ENCODE measurements at regions not wholly inside any gene's neighbourhood (a gene's known extent, or its start where the extent isn't known, plus 50 kb on each side); places are given as distances from the start of the nearest gene placed in this dataset.
"Not testable (repeated sequence)": the region's sequence is repeated elsewhere in the genome, so short reads cannot be mapped to it uniquely, and the experiment has no call there.

DNA sequence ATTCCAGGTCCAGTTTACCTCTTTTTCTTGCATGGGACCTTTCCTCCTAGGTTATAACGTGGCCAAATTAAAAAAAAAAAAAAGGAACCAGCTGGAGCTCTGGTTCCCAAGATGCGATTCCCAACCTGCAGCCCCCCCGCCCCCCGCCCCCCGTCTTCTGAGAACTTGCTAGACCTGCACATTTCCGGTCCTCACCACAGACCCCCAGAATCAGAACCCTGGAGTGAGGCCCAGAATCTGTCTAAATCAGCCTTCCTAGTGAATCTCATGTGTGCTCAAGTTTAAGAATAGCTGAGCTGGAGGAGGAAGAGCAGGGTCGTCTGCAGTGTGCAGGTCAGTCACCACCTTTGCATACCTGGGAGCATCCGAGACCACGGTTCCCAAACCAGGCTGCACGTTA lies 144.2 kb downstream of the KLF6 start:
- H3K27me3 ChIP-seq (ENCODE audit: insufficient read depth, low read length) = no peaks in the 10 kb centered on the region
- H3K27ac ChIP-seq (ENCODE audit: low read depth, low read length) = no peak overlapping the region
- no peaks in the 10 kb centered on the region for H3K36me3 ChIP-seq (ENCODE audit: insufficient read depth, low read length)
- WGBS = 91% methylated on average over 10 of the region's 10 CpGs
- no peak overlapping the region for H3K9ac ChIP-seq (ENCODE audit: low read depth, low read length)
- no peak overlapping the region for H3K4me3 ChIP-seq (ENCODE audit: low read length)
- H3K9me3 ChIP-seq (ENCODE audit: insufficient read depth, low read depth, low read length) = no peaks in the 10 kb centered on the region
- no peaks in the 10 kb centered on the region for H3K4me1 ChIP-seq (ENCODE audit: insufficient read depth, low read length)

DNA sequence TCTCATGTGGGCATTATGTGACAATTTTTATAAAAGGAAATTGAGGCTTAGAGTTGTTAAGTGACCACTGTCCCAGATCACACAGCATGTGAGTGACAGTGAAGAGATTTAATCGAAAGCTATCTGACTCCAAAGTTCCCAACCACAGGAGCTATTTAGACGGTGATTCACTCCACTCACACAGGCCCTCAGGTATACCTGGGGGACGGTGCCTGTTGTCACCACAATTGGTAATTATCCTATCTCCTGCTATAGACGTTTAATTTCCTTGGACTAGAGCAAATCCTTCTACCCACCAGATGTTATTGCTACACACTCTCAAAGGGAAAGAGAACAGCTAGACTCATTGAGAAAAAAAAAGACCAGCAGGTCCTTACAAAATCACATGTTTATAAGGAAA lies 145.5 kb downstream of the KLF6 start:
- Histone ChIP-seq H3K36me3 (ENCODE audit: insufficient read depth, low read length) (no peaks in the 10 kb centered on the region), H3K4me1 (ENCODE audit: insufficient read depth, low read length) (no peaks in the 10 kb centered on the region), H3K9ac (ENCODE audit: low read depth, low read length) (no peak overlapping the region), H3K27me3 (ENCODE audit: insufficient read depth, low read length) (no peaks in the 10 kb centered on the region), H3K4me3 (ENCODE audit: low read length) (no peak overlapping the region), H3K27ac (ENCODE audit: low read depth, low read length) (no peak overlapping the region), H3K9me3 (ENCODE audit: insufficient read depth, low read depth, low read length) (no peaks in the 10 kb centered on the region)
- WGBS = 86% methylated on average over 4 of the region's 4 CpGs

GRCh38 chr10:3636356-3637181 lies 148.4 kb downstream of the KLF6 start:
- Histone ChIP-seq H3K27me3 (ENCODE audit: insufficient read depth, low read length) (no peaks in the 10 kb centered on the region), H3K4me1 (ENCODE audit: insufficient read depth, low read length) (no peaks in the 10 kb centered on the region), H3K4me3 (ENCODE audit: low read length) (no peak overlapping the region), H3K36me3 (ENCODE audit: insufficient read depth, low read length) (no peaks in the 10 kb centered on the region), H3K9me3 (ENCODE audit: insufficient read depth, low read depth, low read length) (no peaks in the 10 kb centered on the region), H3K27ac (ENCODE audit: low read depth, low read length) (no peak overlapping the region), H3K9ac (ENCODE audit: low read depth, low read length) (no peak overlapping the region)
- 95% methylated on average over 29 of the region's 29 CpGs for WGBS

DNA sequence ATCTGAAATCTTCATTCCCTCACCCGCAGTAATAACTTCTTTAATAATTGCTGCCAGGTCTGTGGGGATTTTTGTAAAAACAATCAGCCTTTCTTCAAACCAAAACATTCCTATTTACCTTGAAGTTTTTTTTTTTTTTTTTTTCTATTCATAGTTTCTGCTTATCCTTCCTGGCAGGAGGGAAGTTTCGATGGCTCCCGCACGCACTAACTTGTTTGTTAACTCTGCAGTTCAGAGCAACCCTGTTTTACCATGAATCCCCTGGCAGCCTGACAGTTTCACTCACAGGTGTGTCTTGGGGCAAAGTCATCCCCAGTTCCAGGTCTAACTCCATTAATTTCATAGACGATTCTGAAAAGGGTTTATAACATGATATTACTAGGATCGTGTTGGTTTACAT lies 149.3 kb downstream of the KLF6 start:
- Histone ChIP-seq H3K36me3 (ENCODE audit: insufficient read depth, low read length) (no peaks in the 10 kb centered on the region), H3K4me1 (ENCODE audit: insufficient read depth, low read length) (no peaks in the 10 kb centered on the region), H3K27ac (ENCODE audit: low read depth, low read length) (no peak overlapping the region), H3K4me3 (ENCODE audit: low read length) (no peak overlapping the region), H3K9me3 (ENCODE audit: insufficient read depth, low read depth, low read length) (no peaks in the 10 kb centered on the region), H3K27me3 (ENCODE audit: insufficient read depth, low read length) (no peaks in the 10 kb centered on the region), H3K9ac (ENCODE audit: low read depth, low read length) (no peak overlapping the region)
- 90% methylated on average over 6 of the region's 6 CpGs for WGBS

GRCh38 chr10:3635211-3635671 lies 149.8 kb downstream of the KLF6 start:
- Histone ChIP-seq H3K27ac (ENCODE audit: low read depth, low read length) (no peak overlapping the region), H3K9ac (ENCODE audit: low read depth, low read length) (no peak overlapping the region), H3K4me1 (ENCODE audit: insufficient read depth, low read length) (no peaks in the 10 kb centered on the region), H3K4me3 (ENCODE audit: low read length) (no peak overlapping the region), H3K27me3 (ENCODE audit: insufficient read depth, low read length) (no peaks in the 10 kb centered on the region), H3K36me3 (ENCODE audit: insufficient read depth, low read length) (no peaks in the 10 kb centered on the region), H3K9me3 (ENCODE audit: insufficient read depth, low read depth, low read length) (no peaks in the 10 kb centered on the region)
- 98% methylated on average over 5 of the region's 5 CpGs for WGBS

DNA sequence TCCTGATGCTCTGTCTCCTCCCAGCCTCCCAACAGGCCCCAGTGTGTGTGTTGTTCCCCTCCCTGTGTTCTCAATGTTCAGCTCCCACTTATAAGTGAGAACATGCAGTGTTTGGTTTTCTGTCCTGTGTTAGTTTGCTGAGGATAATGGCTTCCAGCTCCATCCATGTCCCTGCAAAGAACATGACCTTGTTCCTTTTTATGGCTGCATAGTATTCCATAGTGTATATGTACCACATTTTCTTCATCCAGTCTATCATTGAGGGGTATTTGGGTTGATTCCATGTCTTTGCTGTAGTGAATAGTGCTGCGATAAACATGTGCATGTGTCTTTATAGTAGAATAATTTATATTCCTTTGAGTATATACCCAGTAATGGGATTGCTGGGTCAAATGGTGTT lies 150.4 kb downstream of the KLF6 start:
- not testable (repeated sequence) for H3K4me3 ChIP-seq (ENCODE audit: low read length); H3K36me3 ChIP-seq (ENCODE audit: insufficient read depth, low read length); H3K27ac ChIP-seq (ENCODE audit: low read depth, low read length); H3K9me3 ChIP-seq (ENCODE audit: insufficient read depth, low read depth, low read length); H3K9ac ChIP-seq (ENCODE audit: low read depth, low read length); H3K4me1 ChIP-seq (ENCODE audit: insufficient read depth, low read length); H3K27me3 ChIP-seq (ENCODE audit: insufficient read depth, low read length)
- no CpG with 5 or more reads among the region's 1 CpG for WGBS

GRCh38 chr10:3631701-3632330 lies 153.2 kb downstream of the KLF6 start:
- H3K4me1 ChIP-seq (ENCODE audit: insufficient read depth, low read length) = no peaks in the 10 kb centered on the region
- WGBS = 93% methylated on average over 5 of the region's 5 CpGs
- no peak overlapping the region for H3K27ac ChIP-seq (ENCODE audit: low read depth, low read length)
- H3K27me3 ChIP-seq (ENCODE audit: insufficient read depth, low read length) = no peaks in the 10 kb centered on the region
- H3K4me3 ChIP-seq (ENCODE audit: low read length) = no peak overlapping the region
- H3K9ac ChIP-seq (ENCODE audit: low read depth, low read length) = no peak overlapping the region
- H3K9me3 ChIP-seq (ENCODE audit: insufficient read depth, low read depth, low read length) = no peaks in the 10 kb centered on the region
- no peaks in the 10 kb centered on the region for H3K36me3 ChIP-seq (ENCODE audit: insufficient read depth, low read length)

DNA sequence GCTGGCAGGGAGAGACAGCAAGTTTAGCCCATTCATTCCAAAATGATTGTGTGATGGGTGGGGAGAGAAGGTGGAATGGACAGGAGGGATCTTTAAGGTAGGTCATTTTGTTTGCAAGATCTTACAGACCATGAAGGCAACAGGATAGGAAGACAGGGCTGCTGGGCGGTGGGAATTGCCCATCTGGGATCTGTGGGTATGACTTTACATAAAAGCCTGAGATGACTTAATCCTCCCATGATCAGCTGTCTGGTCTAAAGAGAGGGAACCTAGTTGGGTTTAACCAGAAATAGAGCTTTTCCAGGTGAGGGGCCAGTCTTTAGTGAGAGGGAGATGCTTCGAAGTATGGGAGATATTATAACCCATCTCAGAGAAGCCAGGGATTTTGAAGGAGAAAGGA lies 153.7 kb downstream of the KLF6 start:
- H3K36me3 ChIP-seq (ENCODE audit: insufficient read depth, low read length) = no peaks in the 10 kb centered on the region
- no peak overlapping the region for H3K4me3 ChIP-seq (ENCODE audit: low read length)
- 86% methylated on average over 2 of the region's 2 CpGs for WGBS
- H3K27me3 ChIP-seq (ENCODE audit: insufficient read depth, low read length) = no peaks in the 10 kb centered on the region
- H3K4me1 ChIP-seq (ENCODE audit: insufficient read depth, low read length) = no peaks in the 10 kb centered on the region
- H3K9ac ChIP-seq (ENCODE audit: low read depth, low read length) = no peak overlapping the region
- no peak overlapping the region for H3K27ac ChIP-seq (ENCODE audit: low read depth, low read length)
- H3K9me3 ChIP-seq (ENCODE audit: insufficient read depth, low read depth, low read length) = no peaks in the 10 kb centered on the region

DNA sequence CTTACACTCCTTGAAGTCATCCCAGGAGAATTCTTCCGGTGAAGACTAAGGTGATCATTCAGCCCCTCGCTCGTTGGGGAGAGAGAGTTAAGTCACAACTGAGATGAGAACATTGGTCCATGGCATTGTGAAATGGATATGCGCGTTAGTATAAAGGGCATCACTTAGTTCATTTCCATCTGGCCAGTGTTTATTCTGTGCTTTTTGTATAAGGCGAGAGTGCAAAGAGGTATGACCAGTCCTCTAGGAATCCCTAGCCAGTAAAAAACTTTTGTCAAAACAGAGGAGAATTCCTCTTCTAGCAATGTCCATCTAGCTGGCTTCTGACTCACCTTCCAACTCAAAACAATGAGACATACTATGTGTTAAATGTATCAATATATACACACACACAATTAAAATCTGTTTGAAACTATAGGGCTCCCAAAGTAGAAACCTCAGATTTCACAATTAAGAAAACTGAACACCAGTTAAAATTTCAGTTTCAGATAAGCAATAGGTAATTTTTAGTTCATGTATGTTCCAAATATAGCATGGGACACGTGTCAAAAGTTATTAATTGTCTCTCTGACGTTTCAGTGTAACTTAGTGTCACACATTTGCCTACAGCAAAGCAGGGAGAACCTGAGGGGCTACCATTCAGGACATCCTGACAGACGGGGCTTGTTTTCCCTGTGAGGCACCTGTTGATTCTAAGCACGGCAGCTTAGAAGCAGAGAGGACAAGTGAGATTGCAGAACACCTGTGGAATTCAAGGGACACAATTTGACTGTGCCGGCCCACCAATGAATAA lies 158.9 kb downstream of the KLF6 start:
- peaks cover 22% of the 10 kb centered on the region for H3K4me1 ChIP-seq (ENCODE audit: insufficient read depth, low read length)
- 94% methylated on average over 11 of the region's 11 CpGs for WGBS

GRCh38 chr10:3624367-3624766 lies 160.6 kb downstream of the KLF6 start:
- Histone ChIP-seq H3K4me1 (ENCODE audit: insufficient read depth, low read length) (peaks cover 22% of the 10 kb centered on the region), H3K9ac (ENCODE audit: low read depth, low read length) (no peak overlapping the region), H3K4me3 (ENCODE audit: low read length) (no peak overlapping the region), H3K27me3 (ENCODE audit: insufficient read depth, low read length) (no peaks in the 10 kb centered on the region), H3K9me3 (ENCODE audit: insufficient read depth, low read depth, low read length) (peaks cover 14% of the 10 kb centered on the region), H3K36me3 (ENCODE audit: insufficient read depth, low read length) (no peaks in the 10 kb centered on the region), H3K27ac (ENCODE audit: low read depth, low read length) (no peak overlapping the region)
- 73% methylated on average over 8 of the region's 8 CpGs for WGBS

More for the DNA sequence above, 158.9 kb downstream of the KLF6 start:
- H3K9ac ChIP-seq (ENCODE audit: low read depth, low read length) = no peak overlapping the region
- no peaks in the 10 kb centered on the region for H3K27me3 ChIP-seq (ENCODE audit: insufficient read depth, low read length)
- H3K27ac ChIP-seq (ENCODE audit: low read depth, low read length) = no peak overlapping the region
- H3K4me3 ChIP-seq (ENCODE audit: low read length) = no peak overlapping the region
- H3K9me3 ChIP-seq (ENCODE audit: insufficient read depth, low read depth, low read length) = peaks cover 4% of the 10 kb centered on the region; the same call in 1 of the 2 replicates
- no peaks in the 10 kb centered on the region for H3K36me3 ChIP-seq (ENCODE audit: insufficient read depth, low read length)

DNA sequence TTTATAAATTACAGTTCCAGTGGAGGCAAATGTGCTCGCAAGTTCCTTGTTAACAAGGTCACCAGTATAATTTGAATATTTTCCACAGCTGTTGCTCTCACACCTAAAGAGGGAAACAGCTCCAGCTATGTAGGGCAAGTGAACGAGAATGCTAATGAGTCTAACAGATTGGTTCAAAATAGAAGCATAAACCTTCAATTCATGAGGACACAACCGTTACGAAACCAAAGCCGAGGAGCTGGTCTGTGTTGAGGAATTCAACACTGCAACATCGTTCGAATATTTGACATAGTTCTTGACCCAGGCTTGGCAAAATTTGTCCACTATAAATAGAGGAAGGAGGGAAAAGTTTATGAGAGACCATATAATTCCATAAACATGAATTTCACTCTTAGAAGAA lies 161.3 kb downstream of the KLF6 start:
- no peak overlapping the region for H3K4me3 ChIP-seq (ENCODE audit: low read length)
- no peaks in the 10 kb centered on the region for H3K36me3 ChIP-seq (ENCODE audit: insufficient read depth, low read length)
- 87% methylated on average over 7 of the region's 7 CpGs for WGBS
- no peaks in the 10 kb centered on the region for H3K27me3 ChIP-seq (ENCODE audit: insufficient read depth, low read length)
- peaks cover 14% of the 10 kb centered on the region for H3K9me3 ChIP-seq (ENCODE audit: insufficient read depth, low read depth, low read length)
- H3K4me1 ChIP-seq (ENCODE audit: insufficient read depth, low read length) = peaks cover 22% of the 10 kb centered on the region
- no peak overlapping the region for H3K9ac ChIP-seq (ENCODE audit: low read depth, low read length)
- H3K27ac ChIP-seq (ENCODE audit: low read depth, low read length) = no peak overlapping the region
